IgD-negative memory B cell (primary cell): ENCODE measurements at regions not wholly inside any gene's neighbourhood (a gene's known extent, or its start where the extent isn't known, plus 50 kb on each side); places are given as distances from the start of the nearest gene placed in this dataset.
"Not testable (repeated sequence)": the region's sequence is repeated elsewhere in the genome, so short reads cannot be mapped to it uniquely, and the experiment has no call there.

Experiments used
- H3K27ac Mint-ChIP-seq, 3 donors: one replicate each; pipeline ENCODE4 v1.8.0; 2020 to 2022; ENCODE audit warnings: mild to moderate bottlenecking in 3 of 3, mixed read lengths in 3 of 3, moderate library complexity in 1 of 3
- H3K27me3 Mint-ChIP-seq: one replicate; pipeline ENCODE4 v1.8.0; 2021; ENCODE audit warnings: mixed read lengths
- H3K36me3 Mint-ChIP-seq: one replicate; pipeline ENCODE4 v1.8.0; 2020; ENCODE audit warnings: mild to moderate bottlenecking, mixed read lengths
- H3K4me1 Mint-ChIP-seq, 3 donors: one replicate each; pipeline ENCODE4 v1.8.0; 2020 to 2022; ENCODE audit warnings: mixed read lengths in 3 of 3, mild to moderate bottlenecking in 1 of 3
- H3K4me3 Mint-ChIP-seq, 4 donors: one replicate each; pipeline ENCODE4 v1.8.0; 2020 to 2022; ENCODE audit warnings: mild to moderate bottlenecking in 4 of 4, mixed read lengths in 4 of 4, moderate library complexity in 3 of 4
- H3K9me3 Mint-ChIP-seq, 3 donors: one replicate each; pipeline ENCODE4 v1.8.0; 2020 to 2021; ENCODE audit warnings: mixed read lengths in 3 of 3, mild to moderate bottlenecking in 1 of 3

- Mint-ChIP-seq H3K4me1 (no peaks in the 10 kb centered on the region), H3K27ac (no peak overlapping the region), H3K36me3 (no peaks in the 10 kb centered on the region)
Measured at GRCh38 chr3:145032791-145033190, 1061.2 kb downstream of the DIPK2A start.

GRCh38 chr3:145035682-145036081 lies 1064.1 kb downstream of the DIPK2A start:
- no peak overlapping the region for H3K27ac Mint-ChIP-seq
- H3K9me3 Mint-ChIP-seq = peaks cover 0 to 6% (median 2%) of the 10 kb centered on the region in 3 donors
- H3K4me1 Mint-ChIP-seq = peaks cover 0 to 1% (median 0%) of the 10 kb centered on the region in 3 donors
- H3K27me3 Mint-ChIP-seq = no peaks in the 10 kb centered on the region
- H3K36me3 Mint-ChIP-seq = no peaks in the 10 kb centered on the region
- H3K4me3 Mint-ChIP-seq = no peak overlapping the region

More at GRCh38 chr3:145032791-145033190, 1061.2 kb downstream of the DIPK2A start:
- Mint-ChIP-seq H3K27me3 (no peaks in the 10 kb centered on the region), H3K9me3 (peaks cover 2 to 10% (median 2%) of the 10 kb centered on the region in 3 donors), H3K4me3 (no peak overlapping the region)

GRCh38 chr3:145054055-145054454 lies 1082.4 kb downstream of the DIPK2A start:
- H3K4me3 Mint-ChIP-seq, H3K27ac Mint-ChIP-seq, H3K9me3 Mint-ChIP-seq, H3K27me3 Mint-ChIP-seq, H3K36me3 Mint-ChIP-seq, H3K4me1 Mint-ChIP-seq: not testable (repeated sequence)

GRCh38 chr3:145055375-145056076 lies 1083.9 kb downstream of the DIPK2A start:
- Mint-ChIP-seq H3K36me3 (no peaks in the 10 kb centered on the region), H3K27me3 (no peaks in the 10 kb centered on the region), H3K4me3 (no peak overlapping the region), H3K27ac (no peak overlapping the region), H3K4me1 (no peaks in the 10 kb centered on the region), H3K9me3 (no peaks in the 10 kb centered on the region)

GRCh38 chr3:145058483-145058882 lies 1086.9 kb downstream of the DIPK2A start:
- no peak overlapping the region for H3K4me3 Mint-ChIP-seq
- H3K36me3 Mint-ChIP-seq = no peaks in the 10 kb centered on the region
- no peaks in the 10 kb centered on the region for H3K4me1 Mint-ChIP-seq
- H3K27ac Mint-ChIP-seq = no peak overlapping the region
- H3K27me3 Mint-ChIP-seq = no peaks in the 10 kb centered on the region
- peaks cover 0 to 5% (median 0%) of the 10 kb centered on the region in 3 donors for H3K9me3 Mint-ChIP-seq

- H3K9me3 Mint-ChIP-seq = peaks cover 2 to 6% (median 5%) of the 10 kb centered on the region in 3 donors
- no peaks in the 10 kb centered on the region for H3K36me3 Mint-ChIP-seq
- H3K27me3 Mint-ChIP-seq = no peaks in the 10 kb centered on the region
- no peak overlapping the region for H3K4me3 Mint-ChIP-seq
- H3K27ac Mint-ChIP-seq = no peak overlapping the region
- H3K4me1 Mint-ChIP-seq = no peaks in the 10 kb centered on the region
Measured at GRCh38 chr3:145063616-145064015, 1092.0 kb downstream of the DIPK2A start.

GRCh38 chr3:145070795-145071194 lies 1090.2 kb downstream of the PLOD2 start:
- Mint-ChIP-seq H3K27ac (no peak overlapping the region), H3K4me3 (no peak overlapping the region), H3K27me3 (no peaks in the 10 kb centered on the region), H3K36me3 (no peaks in the 10 kb centered on the region), H3K9me3 (peaks cover 0 to 4% (median 4%) of the 10 kb centered on the region in 3 donors), H3K4me1 (no peaks in the 10 kb centered on the region)

- no peaks in the 10 kb centered on the region for H3K27me3 Mint-ChIP-seq
- no peaks in the 10 kb centered on the region for H3K36me3 Mint-ChIP-seq
- no peak overlapping the region for H3K27ac Mint-ChIP-seq
- no peak overlapping the region for H3K4me3 Mint-ChIP-seq
- peaks cover 0 to 1% (median 0%) of the 10 kb centered on the region in 3 donors for H3K4me1 Mint-ChIP-seq
- H3K9me3 Mint-ChIP-seq = no peaks in the 10 kb centered on the region
Measured at GRCh38 chr3:145079436-145079835, 1081.5 kb downstream of the PLOD2 start.

GRCh38 chr3:145087038-145087437 lies 1073.9 kb downstream of the PLOD2 start:
- Mint-ChIP-seq H3K27me3 (no peaks in the 10 kb centered on the region), H3K27ac (no peak overlapping the region), H3K9me3 (peaks cover 0 to 1% (median 0%) of the 10 kb centered on the region in 3 donors), H3K4me1 (no peaks in the 10 kb centered on the region), H3K36me3 (no peaks in the 10 kb centered on the region), H3K4me3 (no peak overlapping the region)

- Mint-ChIP-seq H3K4me3 (no peak overlapping the region), H3K27ac (no peak overlapping the region), H3K4me1 (no peaks in the 10 kb centered on the region), H3K27me3 (no peaks in the 10 kb centered on the region), H3K36me3 (no peaks in the 10 kb centered on the region), H3K9me3 (peaks cover 0 to 1% (median 0%) of the 10 kb centered on the region in 3 donors)
Measured at GRCh38 chr3:145088917-145089316, 1072.1 kb downstream of the PLOD2 start.

- Mint-ChIP-seq H3K36me3 (no peaks in the 10 kb centered on the region), H3K4me3 (no peak overlapping the region), H3K4me1 (no peaks in the 10 kb centered on the region), H3K27me3 (no peaks in the 10 kb centered on the region), H3K9me3 (peaks cover 0 to 1% (median 0%) of the 10 kb centered on the region in 3 donors), H3K27ac (no peak overlapping the region)
Measured at GRCh38 chr3:145089337-145089736, 1071.6 kb downstream of the PLOD2 start.

- H3K9me3 Mint-ChIP-seq = peaks cover 0 to 2% (median 0%) of the 10 kb centered on the region in 3 donors
- no peak overlapping the region for H3K4me3 Mint-ChIP-seq
- peaks cover 0 to 6% (median 0%) of the 10 kb centered on the region in 3 donors for H3K4me1 Mint-ChIP-seq
- H3K36me3 Mint-ChIP-seq = no peaks in the 10 kb centered on the region
- no peaks in the 10 kb centered on the region for H3K27me3 Mint-ChIP-seq
- H3K27ac Mint-ChIP-seq = no peak overlapping the region
Measured at GRCh38 chr3:145094355-145094941, 1066.5 kb downstream of the PLOD2 start.

GRCh38 chr3:145111141-145111540 lies 1049.8 kb downstream of the PLOD2 start:
- not testable (repeated sequence) for H3K27me3 Mint-ChIP-seq, H3K4me3 Mint-ChIP-seq, H3K9me3 Mint-ChIP-seq, H3K36me3 Mint-ChIP-seq, H3K4me1 Mint-ChIP-seq, H3K27ac Mint-ChIP-seq

GRCh38 chr3:145116769-145117168 lies 1044.2 kb downstream of the PLOD2 start:
- H3K27ac Mint-ChIP-seq = no peak overlapping the region
- H3K4me1 Mint-ChIP-seq = no peaks in the 10 kb centered on the region
- H3K9me3 Mint-ChIP-seq = peaks cover 0 to 1% (median 0%) of the 10 kb centered on the region in 3 donors
- H3K27me3 Mint-ChIP-seq = no peaks in the 10 kb centered on the region
- no peaks in the 10 kb centered on the region for H3K36me3 Mint-ChIP-seq
- H3K4me3 Mint-ChIP-seq = no peak overlapping the region

- H3K4me3 Mint-ChIP-seq = no peak overlapping the region
- H3K27me3 Mint-ChIP-seq = no peaks in the 10 kb centered on the region
- peaks cover 0 to 1% (median 0%) of the 10 kb centered on the region in 3 donors for H3K9me3 Mint-ChIP-seq
- no peaks in the 10 kb centered on the region for H3K4me1 Mint-ChIP-seq
- H3K27ac Mint-ChIP-seq = no peak overlapping the region
- H3K36me3 Mint-ChIP-seq = no peaks in the 10 kb centered on the region
Measured at GRCh38 chr3:145118303-145118702, 1042.7 kb downstream of the PLOD2 start.
